IMR-90 (cell line): ENCODE measurements at regions not wholly inside any gene's neighbourhood (a gene's known extent, or its start where the extent isn't known, plus 50 kb on each side); places are given as distances from the start of the nearest gene placed in this dataset.
A peak's percentile ranks its signal among the peaks of the same experiment; 100 is the strongest.

ENCODE experiments used
- ATAC-seq: fragments of 200-7000 bp; cut with Tn5 transposase; 2 replicates; pipeline ENCODE4 v1.9.1; 2020; ENCODE audit warnings: low read depth, mild to moderate bottlenecking, moderate library complexity
- BruUV-seq: library from RNA; stranded (reverse); fragments of 400-500 nt; replicated peaks from 2 replicates; lab custom pipeline; 2021; lab: Mats Ljungman, UMichigan
- CTCF ChIA-PET: fragments of 300-600 bp; formaldehyde crosslinking; extraction: SDS; loops from one replicate; lab custom pipeline; 2021; ENCODE audit warnings: antibody characterized with exemption; lab: Yijun Ruan, JAX
- POLR2A ChIA-PET: fragments of 300-600 bp; sonication (Branson Sonifier 250); formaldehyde crosslinking; loops from one replicate; lab custom pipeline; 2022; ENCODE audit warnings: antibody characterized with exemption; ENCODE audit not compliant: unreplicated experiment; lab: Charles Lee
- DNase-seq: peaks from one replicate; pipeline ENCODE4 v3.0.0; 2013
- H2AFZ ChIP-seq: replicated peaks from 2 replicates; pipeline ENCODE3; 2013; ENCODE audit warnings: low read length, mild to moderate bottlenecking; ENCODE audit not compliant: poor library complexity
- H2AK5ac ChIP-seq: 2 replicates; pipeline ENCODE4 v1.6.1; 2013; ENCODE audit warnings: low read depth, low read length, inconsistent platforms
- H2AK9ac ChIP-seq: replicated peaks from 2 replicates; pipeline ENCODE3; 2013; ENCODE audit warnings: mild to moderate bottlenecking, low read depth, low read length, moderate library complexity; ENCODE audit not compliant: poor library complexity
- H2BK120ac ChIP-seq: 2 replicates; pipeline ENCODE4 v1.6.1; 2013; ENCODE audit warnings: low read depth, low read length, inconsistent platforms
- H2BK15ac ChIP-seq: 3 replicates; pipeline ENCODE4 v1.6.1; 2013; ENCODE audit warnings: low read depth, low read length, inconsistent platforms
- H2BK20ac ChIP-seq: 2 replicates; pipeline ENCODE4 v1.6.1; 2013; ENCODE audit warnings: low read depth, mild to moderate bottlenecking, inconsistent platforms, low read length, moderate library complexity
- H2BK5ac ChIP-seq: 2 replicates; pipeline ENCODE4 v1.6.1; 2013; ENCODE audit warnings: mild to moderate bottlenecking, low read depth, low read length, inconsistent platforms; ENCODE audit not compliant: poor library complexity, severe bottlenecking
- H3K14ac ChIP-seq: replicated peaks from 2 replicates; pipeline ENCODE4 v1.6.1; 2013; ENCODE audit warnings: low read depth, low read length, inconsistent platforms
- H3K18ac ChIP-seq: 2 replicates; pipeline ENCODE4 v1.6.1; 2013; ENCODE audit warnings: low read depth, low read length, control low read depth
- H3K23ac ChIP-seq: 2 replicates; pipeline ENCODE4 v1.6.1; 2013; ENCODE audit warnings: low read depth, low read length, inconsistent platforms
- H3K27ac ChIP-seq: 2 replicates; pipeline ENCODE4 v1.5.1; 2013; ENCODE audit warnings: mild to moderate bottlenecking, control low read depth, low read length; ENCODE audit not compliant: insufficient read depth
- H3K27me3 ChIP-seq: 2 replicates; pipeline ENCODE4 v1.6.1; 2013; ENCODE audit warnings: low read length; ENCODE audit not compliant: control insufficient read depth, insufficient read depth
- H3K36me3 ChIP-seq: 2 replicates; pipeline ENCODE4 v1.6.1; 2013; ENCODE audit warnings: low read length, mixed read lengths; ENCODE audit not compliant: control insufficient read depth, insufficient read depth
- H3K4ac ChIP-seq: 2 replicates; pipeline ENCODE4 v1.6.1; 2013; ENCODE audit warnings: low read depth, low read length, inconsistent platforms
- H3K4me1 ChIP-seq: 2 replicates; pipeline ENCODE4 v1.6.1; 2013; ENCODE audit warnings: low read length, mixed read lengths; ENCODE audit not compliant: control insufficient read depth, insufficient read depth
- H3K4me2 ChIP-seq: 2 replicates; pipeline ENCODE4 v1.6.1; 2013; ENCODE audit warnings: low read depth, mild to moderate bottlenecking, control low read depth, low read length, moderate library complexity
- H3K4me3 ChIP-seq: 2 replicates; pipeline ENCODE4 v1.5.1; 2013; ENCODE audit warnings: low read depth, mild to moderate bottlenecking, control low read depth, low read length, moderate library complexity; ENCODE audit not compliant: insufficient read depth
- H3K56ac ChIP-seq: 2 replicates; pipeline ENCODE4 v1.6.1; 2013; ENCODE audit warnings: low read length, inconsistent platforms; ENCODE audit not compliant: insufficient read depth; ENCODE audit errors: extremely low read depth
- H3K79me1 ChIP-seq, 2 experiments: 2 replicates each; pipeline ENCODE4 v1.6.1; 2013; ENCODE audit warnings: low read length in 2 of 2, inconsistent platforms in 1 of 2, low read depth in 1 of 2
- H3K9ac ChIP-seq: 2 replicates; pipeline ENCODE4 v1.6.1; 2013; ENCODE audit warnings: low read depth, low read length, control low read depth
- H3K9me1 ChIP-seq: 2 replicates; pipeline ENCODE4 v1.6.1; 2013; ENCODE audit warnings: low read length, inconsistent platforms; ENCODE audit not compliant: insufficient read depth
- H3K9me3 ChIP-seq: 2 replicates; pipeline ENCODE4 v1.6.1; 2013; ENCODE audit warnings: low read length; ENCODE audit not compliant: control insufficient read depth, insufficient read depth
- H4K20me1 ChIP-seq: 2 replicates; pipeline ENCODE4 v1.6.1; 2013; ENCODE audit warnings: low read length, inconsistent platforms; ENCODE audit not compliant: insufficient read depth
- H4K5ac ChIP-seq: 2 replicates; pipeline ENCODE4 v1.6.1; 2013; ENCODE audit warnings: mild to moderate bottlenecking, low read depth, low read length, control low read depth
- H4K8ac ChIP-seq, 2 experiments: 2 replicates each; pipeline ENCODE4 v1.6.1; 2013; ENCODE audit warnings: low read depth in 2 of 2, low read length in 2 of 2, control low read depth in 1 of 2, inconsistent platforms in 1 of 2
- H4K91ac ChIP-seq: 2 replicates; pipeline ENCODE4 v1.6.1; 2013; ENCODE audit warnings: low read depth, low read length, inconsistent platforms; ENCODE audit not compliant: insufficient read depth
- CEBPB ChIP-seq: IDR thresholded peaks from 2 replicates; pipeline ENCODE4 v1.6.1; 2012; ENCODE audit warnings: low read depth, low read length, improper control_type of control experiment
- ELK1 ChIP-seq: fragments of 150-350 bp; IDR thresholded peaks from 2 replicates; pipeline ENCODE4 v1.6.1; 2016; ENCODE audit warnings: low read depth, mild to moderate bottlenecking, low read length, moderate library complexity, borderline replicate concordance
- FOS ChIP-seq: fragments of 150-350 bp; IDR thresholded peaks from 2 replicates; pipeline ENCODE4 v1.6.1; 2016; ENCODE audit warnings: low read depth, low read length
- MAFK ChIP-seq: IDR thresholded peaks from 2 replicates; pipeline ENCODE4 v1.6.1; 2012; ENCODE audit warnings: low read depth, low read length, improper control_type of control experiment
- POLR2A ChIP-seq: IDR thresholded peaks from 2 replicates; pipeline ENCODE4 v1.6.1; 2012; ENCODE audit warnings: mild to moderate bottlenecking, low read depth, low read length
- RAD21 ChIP-seq: IDR thresholded peaks from 2 replicates; pipeline ENCODE4 v1.6.1; 2012; ENCODE audit warnings: low read length, improper control_type of control experiment
- WGBS, 2 experiments: methylation state at CpG; one replicate each; pipeline versions ENCODE4 v1.1.5 to v1.1.7; 2013; ENCODE audit warnings: missing lambda C conversion rate in 2 of 2; ENCODE audit not compliant: insufficient read length in 1 of 2; ENCODE audit errors: extremely low coverage in 2 of 2; 5-methylcytosine and 5-hydroxymethylcytosine counted together
- dilution Hi-C: fragments of 300-500 bp; cut with HindIII; formaldehyde crosslinking; loops from one replicate; pipeline ENCODE4 v1.14.3; 2018; ENCODE audit warnings: low sequenced_read_pairs; ENCODE audit not compliant: unreplicated experiment
- in situ Hi-C: fragments of 300-500 bp; cut with MboI; formaldehyde crosslinking; loops from 3 replicates; pipeline ENCODE4 v1.14.3; 2019; ENCODE audit warnings: low sequenced_read_pairs, inconsistent platforms, mixed read lengths
- intact Hi-C: fragments of 100-400 bp; cut with micrococcal nuclease; formaldehyde crosslinking; loops from 2 replicates; pipeline ENCODE4 v1.10.0; 2022

GRCh38 chr3:117254985-117255384, 545.4 kb downstream of the TUSC7 start:
- BruUV-seq: no TSS peak
- no peaks in the 10 kb centered on the region for H3K4me1 ChIP-seq
- no CpG with 5 or more reads among the region's 3 CpGs for WGBS, 2 experiments
- H3K14ac ChIP-seq: no peak overlapping the region
- dilution Hi-C loops (no loop called here), intact Hi-C loops (no loop called here), in situ Hi-C loops (no loop called here)
- H4K5ac ChIP-seq: no peak overlapping the region
- no peak for ATAC-seq
- H3K18ac ChIP-seq: no peak overlapping the region
- H3K4me3 ChIP-seq: no peak overlapping the region
- no peaks in the 10 kb centered on the region for H3K9me3 ChIP-seq
- DNase-seq: no peak
- no peak overlapping the region for H2BK20ac ChIP-seq
- no peaks in the 10 kb centered on the region for H3K27me3 ChIP-seq
- H3K23ac ChIP-seq: no peak overlapping the region
- H3K56ac ChIP-seq: no peak overlapping the region
- TF ChIP-seq FOS (no peak), MAFK (peak; percentile 85), ELK1 (no peak), POLR2A (no peak), CEBPB (no peak), RAD21 (no peak)
- H3K36me3 ChIP-seq: no peaks in the 10 kb centered on the region
- no peak overlapping the region for H3K27ac ChIP-seq
- CTCF ChIA-PET: interaction anchor here (0.8 kb wide), 1 partner anchor 463 kb away, joined by 3 read pairs; no protein-coding TSS in a partner anchor
- no peak overlapping the region for H4K8ac ChIP-seq
- H2AFZ ChIP-seq: no peak overlapping the region
- H3K79me1 ChIP-seq: no peaks in the 10 kb centered on the region
- no peak overlapping the region for H2AK5ac ChIP-seq
- H2BK15ac ChIP-seq: no peak overlapping the region
- no peak overlapping the region for H2BK5ac ChIP-seq
- no peaks in the 10 kb centered on the region for H3K9me1 ChIP-seq
- no peaks in the 10 kb centered on the region for H4K20me1 ChIP-seq
- H4K91ac ChIP-seq: no peak overlapping the region
- no peak overlapping the region for H2AK9ac ChIP-seq
- no peak overlapping the region for H3K9ac ChIP-seq
- no peak overlapping the region for H2BK120ac ChIP-seq
- no peak overlapping the region for H3K4me2 ChIP-seq
- POLR2A ChIA-PET: no interaction called here
- H3K4ac ChIP-seq: no peak overlapping the region
